GM19455 (cell line): ENCODE measurements at regions not wholly inside any gene's neighbourhood (a gene's known extent, or its start where the extent isn't known, plus 50 kb on each side); places are given as distances from the start of the nearest gene placed in this dataset.
"Not testable (repeated sequence)": the region's sequence is repeated elsewhere in the genome, so short reads cannot be mapped to it uniquely, and the experiment has no call there.

Source experiments
- ATAC-seq: cut with Tn5 transposase; IDR thresholded peaks from one replicate; pipeline ENCODE4 v1.9.1; 2021; ENCODE audit not compliant: unreplicated experiment

GRCh38 chr6:169101981-169102380 is 151.7 kb downstream of the THBS2 start:
- no peak for ATAC-seq

DNA sequence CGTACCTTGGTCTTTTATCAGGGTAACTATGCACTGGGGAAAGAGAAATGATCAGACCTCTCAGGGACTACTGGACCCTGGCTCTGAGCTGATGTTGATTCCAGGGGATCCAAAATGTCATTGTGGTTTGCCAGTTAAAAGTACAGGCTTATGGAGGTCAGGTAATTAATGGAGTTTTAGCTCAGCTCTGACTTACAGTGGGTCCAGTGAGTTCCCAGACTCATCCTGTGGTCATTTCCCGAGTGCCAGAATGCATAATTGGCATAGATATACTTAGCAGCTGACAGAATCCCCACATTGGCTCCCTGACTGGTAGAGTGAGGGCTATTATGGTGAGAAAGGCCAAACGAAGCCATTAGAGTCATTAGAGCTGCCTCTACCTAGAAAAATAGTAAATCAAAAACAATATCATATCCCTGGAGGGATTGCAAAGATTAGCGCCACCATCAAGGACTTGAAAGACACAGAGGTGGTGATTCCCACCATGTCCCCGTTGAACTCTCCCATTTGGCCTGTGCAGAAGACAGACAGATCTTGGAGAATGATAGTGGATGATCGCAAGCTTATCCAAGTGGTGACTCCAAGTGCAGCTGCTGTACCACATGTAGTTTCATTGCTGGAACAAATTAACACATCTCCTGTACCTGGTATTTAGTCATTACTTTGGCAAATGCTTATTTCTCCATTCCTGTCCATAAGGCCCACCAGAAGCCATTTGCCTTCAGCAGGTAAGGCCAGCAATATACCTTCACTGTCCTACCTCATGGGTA is 152.4 kb downstream of the THBS2 start:
- ATAC-seq = no peak

DNA sequence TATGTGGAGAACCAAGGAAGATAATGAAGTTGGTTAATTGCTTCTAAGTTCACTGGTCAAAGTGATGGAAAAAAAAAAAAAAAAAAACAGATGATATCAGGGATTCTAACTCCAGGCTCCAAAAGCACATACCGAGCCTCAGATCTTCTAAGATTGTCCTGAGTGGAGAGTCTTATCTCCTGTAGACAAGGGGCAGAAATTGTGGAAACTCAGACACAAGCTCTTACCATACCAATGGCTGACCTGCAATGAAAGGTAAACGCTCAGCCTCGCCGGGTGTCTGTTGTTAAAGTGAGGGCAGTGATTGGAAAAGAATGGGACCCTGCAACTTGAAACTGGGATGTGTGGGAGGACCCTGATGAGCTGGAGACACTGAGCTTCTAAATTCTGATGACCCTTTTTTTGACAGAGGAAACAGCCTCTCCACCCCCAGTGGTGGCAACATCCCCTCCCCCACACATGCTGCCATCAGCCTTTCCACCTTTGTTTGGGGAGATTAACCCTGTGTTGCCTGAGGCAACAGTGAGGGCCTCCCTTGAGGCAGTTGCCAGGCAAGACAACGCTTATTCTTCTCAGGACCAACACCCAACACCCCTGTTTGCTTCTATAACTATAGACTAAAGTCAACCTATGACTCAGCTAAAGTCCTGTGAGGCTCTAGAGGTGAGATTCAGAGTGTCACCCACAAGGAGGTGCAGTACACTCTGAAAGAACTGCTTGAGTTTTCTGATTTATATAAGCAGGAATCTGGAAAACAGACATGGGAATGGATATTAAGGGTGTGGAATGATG is 154.0 kb downstream of the THBS2 start:
- no peak for ATAC-seq

DNA sequence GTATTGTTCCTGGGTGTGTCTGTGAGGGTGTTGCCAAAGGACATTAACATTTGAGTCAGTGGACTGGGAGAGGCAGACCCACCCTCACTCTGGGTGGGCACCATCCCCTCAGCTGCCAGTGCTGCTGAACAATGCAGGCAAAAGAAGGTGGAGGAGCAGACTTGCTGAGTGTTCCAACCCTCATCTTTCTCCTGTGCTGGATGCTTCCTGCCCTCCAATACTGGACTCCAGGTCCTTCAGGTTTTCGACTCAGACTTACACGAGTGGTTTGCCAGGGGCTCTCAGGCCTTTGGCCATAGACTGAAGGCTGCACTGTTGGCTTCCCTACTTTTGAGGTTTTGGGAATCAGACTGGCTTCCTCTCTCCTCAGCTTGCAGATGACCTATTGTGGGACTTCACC is 155.0 kb downstream of the THBS2 start:
- ATAC-seq = not testable (repeated sequence)

DNA sequence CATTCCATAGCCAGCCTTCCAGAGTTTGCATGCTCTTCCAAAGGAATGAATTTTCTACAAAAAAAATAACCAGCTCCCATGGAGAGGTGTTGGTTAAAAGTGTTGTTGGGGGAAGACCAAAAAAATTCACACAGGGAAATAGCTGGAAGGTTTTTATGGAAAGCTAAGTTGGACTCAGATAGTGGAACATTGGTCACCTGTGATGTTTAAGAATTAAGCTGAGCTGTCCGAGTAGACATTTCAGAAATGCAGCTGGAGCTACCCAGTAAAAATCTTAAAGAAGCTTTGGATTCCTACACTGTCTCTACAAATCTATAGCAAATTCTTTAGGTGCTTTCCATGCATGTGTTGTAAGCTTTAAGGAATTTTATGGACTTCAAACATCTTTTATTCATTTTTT is 155.5 kb downstream of the THBS2 start:
- ATAC-seq = no peak

GRCh38 chr6:169097381-169097959 is 156.2 kb downstream of the THBS2 start:
- ATAC-seq = no peak

DNA sequence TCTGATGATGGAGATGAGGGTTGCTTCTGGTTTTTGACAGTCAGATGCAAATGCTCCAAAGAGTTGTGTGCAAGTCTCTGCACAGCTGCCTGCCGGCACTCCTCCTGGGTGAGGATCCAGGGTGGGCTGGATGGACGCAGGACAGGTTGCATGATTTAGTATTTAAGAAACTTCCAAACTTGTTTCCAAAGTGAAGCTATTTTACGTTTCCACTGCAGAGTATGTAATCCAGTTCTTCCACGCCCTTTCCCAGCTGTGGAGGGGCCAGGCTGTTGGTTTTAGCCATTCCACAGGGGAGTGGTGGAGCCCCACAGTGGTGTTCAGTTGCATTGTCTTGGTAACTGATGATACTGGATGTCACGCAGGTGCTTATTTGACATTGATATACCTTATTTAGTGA is 157.3 kb downstream of the THBS2 start:
- no peak for ATAC-seq

GRCh38 chr6:169095153-169095552 is 158.5 kb downstream of the THBS2 start:
- ATAC-seq = no peak

GRCh38 chr6:169094552-169094950 is 159.1 kb downstream of the THBS2 start:
- no peak for ATAC-seq

DNA sequence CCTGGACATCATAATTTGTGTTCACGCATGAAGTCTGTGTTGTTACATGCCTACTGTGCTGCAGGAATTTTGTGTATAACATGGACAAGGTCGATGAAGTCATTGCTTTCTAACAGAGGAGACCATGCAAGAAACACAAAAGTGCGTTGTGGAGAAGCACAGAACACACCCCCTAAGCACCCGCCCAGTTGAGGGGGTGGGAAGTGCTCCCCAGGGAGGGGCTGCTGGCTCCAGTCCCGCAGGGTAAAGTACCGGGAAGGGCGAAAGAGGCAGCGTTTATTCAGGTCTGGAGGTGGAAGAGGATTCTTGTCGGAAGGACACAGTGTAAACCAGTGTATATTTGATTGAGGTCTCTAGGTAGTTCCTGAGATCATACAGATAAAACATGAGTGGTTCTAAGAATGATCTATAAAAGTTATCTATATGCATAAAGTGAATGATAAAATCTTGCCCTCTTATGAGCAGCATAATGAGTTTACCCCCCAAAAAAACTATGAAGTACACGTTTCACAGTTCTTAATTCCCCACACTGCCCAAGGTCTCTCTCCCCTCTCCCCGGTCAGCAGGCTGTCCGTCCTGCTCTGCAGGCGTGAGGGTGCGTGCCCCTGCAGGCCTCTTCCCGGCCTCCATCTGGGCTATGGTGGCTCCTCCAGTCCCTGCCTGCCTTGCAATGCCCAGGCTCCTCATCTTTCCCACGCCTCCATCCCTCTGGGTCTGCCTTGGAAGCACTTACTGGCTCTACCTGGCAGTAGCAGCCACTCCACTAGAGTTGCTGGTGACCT is 159.7 kb downstream of the THBS2 start:
- no peak for ATAC-seq

DNA sequence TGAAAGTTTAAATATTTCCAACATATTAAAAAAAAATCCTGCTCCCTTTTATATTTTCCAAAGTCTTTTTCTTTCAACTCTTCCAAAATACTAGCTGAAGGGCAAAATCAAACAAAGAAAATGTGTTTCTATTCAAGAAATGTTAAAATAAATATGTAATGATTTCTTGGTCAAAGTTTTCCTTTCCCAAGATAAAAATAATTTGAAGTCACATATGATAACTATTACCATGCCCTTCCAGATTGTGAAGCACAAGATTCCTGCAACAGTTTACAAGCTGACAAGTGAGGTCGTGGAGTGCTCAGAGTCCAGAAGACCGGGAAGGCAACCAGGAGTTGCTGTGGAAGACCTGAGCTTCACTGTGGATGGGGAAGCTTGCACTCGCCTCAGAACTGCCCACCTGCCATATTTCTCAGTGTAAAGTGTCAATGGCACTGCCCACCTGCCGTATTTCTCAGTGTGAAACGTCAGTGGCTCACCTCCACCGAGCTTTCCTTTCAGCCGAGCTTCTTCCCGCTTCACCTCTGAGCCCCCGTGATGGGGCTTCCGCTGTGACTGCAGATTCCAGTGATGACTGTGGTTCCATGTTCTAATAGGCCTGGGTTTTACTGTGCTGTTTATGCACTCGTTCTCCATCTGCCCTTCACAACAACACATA is 160.5 kb downstream of the THBS2 start:
- no peak for ATAC-seq

GRCh38 chr6:169092375-169092774 is 161.3 kb downstream of the THBS2 start:
- no peak for ATAC-seq

DNA sequence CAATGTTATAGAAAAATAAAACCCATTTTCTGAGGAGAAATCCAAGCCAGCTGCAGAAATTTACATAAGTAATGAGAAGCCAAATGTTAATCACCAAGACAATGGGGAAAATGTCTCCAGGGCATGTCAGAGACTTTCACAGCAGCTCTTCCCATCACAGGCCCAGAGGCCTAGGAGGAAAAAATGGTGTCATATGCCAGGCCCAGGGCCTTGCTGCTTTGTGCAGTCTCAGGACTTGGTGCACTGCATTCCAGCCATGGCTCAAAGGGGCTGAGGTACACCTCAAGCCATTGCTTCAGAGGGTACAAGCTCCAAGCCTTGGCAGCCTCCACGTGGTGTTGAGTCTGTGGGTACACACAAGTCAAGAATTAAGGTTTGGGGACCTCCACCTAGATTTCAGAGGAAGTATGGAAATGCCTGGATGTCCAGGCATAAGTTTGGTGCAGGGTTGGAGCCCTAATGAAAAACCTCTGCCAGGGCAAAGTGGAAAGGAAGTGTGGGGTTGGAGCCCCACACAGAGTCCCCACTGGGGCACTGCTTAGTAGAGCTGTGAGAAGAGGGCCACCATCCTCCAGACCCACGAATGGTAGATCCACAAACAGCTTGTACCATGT is 163.0 kb downstream of the THBS2 start:
- not testable (repeated sequence) for ATAC-seq

DNA sequence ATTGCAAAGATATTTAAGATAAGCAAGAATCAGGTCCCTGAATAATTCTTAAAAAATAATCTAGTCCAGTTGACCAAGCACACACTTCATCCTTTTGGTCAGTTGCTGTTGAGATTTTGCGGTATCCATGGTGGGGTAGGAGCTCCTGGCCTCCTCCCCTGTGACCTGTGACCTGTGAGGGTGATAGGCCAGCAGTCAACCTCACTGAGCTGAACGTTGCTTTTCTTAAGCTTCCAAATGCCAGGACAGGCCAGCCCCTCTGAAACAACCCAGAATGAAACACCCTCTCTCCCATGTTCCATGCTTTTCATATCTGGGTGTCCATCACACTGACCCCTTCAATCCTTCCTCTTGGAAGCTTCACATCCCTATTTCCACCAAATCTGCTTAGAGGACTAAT is 164.9 kb downstream of the THBS2 start:
- no peak for ATAC-seq

DNA sequence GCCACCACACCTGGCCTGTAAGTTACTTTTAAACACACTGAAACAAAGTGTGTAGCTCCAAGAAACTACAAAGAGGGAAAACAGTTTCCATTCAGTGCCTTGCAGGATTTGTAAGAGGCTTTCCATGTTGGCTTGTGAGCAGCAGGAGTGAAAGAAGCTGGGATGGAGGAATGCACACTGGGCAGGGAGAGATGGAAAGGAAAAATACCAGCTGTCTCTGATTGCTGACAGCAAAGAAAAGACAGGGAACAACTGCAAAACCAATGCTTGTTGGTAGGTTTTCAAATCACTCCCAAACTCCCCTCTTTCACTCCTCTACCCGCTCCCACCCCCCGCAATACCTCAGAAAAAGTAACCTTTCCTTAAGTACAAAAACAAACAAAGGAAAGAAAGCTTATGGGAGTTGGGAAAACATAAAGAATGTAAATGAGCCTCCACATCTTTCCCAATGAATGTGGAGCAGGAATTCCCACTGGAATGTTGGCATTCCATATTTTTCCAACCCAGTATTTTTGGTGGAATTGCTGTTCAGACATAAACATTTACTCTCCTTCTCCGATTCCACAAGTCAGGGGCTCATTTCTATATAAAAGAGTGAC is 166.1 kb downstream of the THBS2 start:
- ATAC-seq = no peak

- not testable (repeated sequence) for ATAC-seq
These were observed 167.0 kb downstream of the THBS2 start for GRCh38 chr6:169086616-169087015.

- no peak for ATAC-seq
These were observed 167.6 kb downstream of the THBS2 start for GRCh38 chr6:169086020-169086419.

DNA sequence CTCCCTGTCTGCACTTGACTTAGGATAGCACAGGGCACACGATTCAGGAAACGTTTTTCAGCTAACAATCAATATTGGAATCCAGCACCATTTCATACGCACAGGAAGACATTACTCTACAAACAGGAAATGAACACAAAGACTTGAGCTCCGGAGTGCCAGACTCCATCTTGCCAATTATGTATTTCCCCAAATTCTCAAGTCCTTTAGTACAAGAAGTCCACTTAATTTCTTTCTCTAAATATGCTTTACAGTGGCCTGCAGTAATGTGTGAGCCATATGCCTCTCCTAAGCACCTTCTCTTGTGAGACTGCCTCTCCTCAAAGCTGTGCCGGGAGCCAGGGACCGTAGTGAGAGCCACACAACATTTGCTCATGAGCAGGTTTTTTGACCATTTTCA is 168.2 kb downstream of the THBS2 start:
- no peak for ATAC-seq

DNA sequence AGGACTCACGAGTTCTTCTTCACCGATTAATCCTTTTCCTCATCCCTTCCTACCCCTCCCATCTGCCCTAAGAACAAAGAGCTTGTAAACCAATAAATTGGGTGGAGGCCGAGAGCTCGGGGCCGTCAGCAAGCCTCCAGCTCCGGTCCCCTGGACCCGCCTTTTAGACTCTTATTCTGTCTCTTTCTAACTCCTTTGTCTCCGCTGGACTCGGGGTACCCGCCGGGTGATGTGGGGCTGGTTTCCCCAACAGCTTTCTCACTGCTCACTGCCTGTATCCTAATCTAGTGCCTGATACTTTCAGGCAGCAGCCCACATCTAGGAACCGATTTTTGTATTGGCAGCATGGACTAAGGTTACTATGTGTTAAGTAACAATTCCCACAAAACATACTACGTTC is 169.1 kb downstream of the THBS2 start:
- not testable (repeated sequence) for ATAC-seq

- ATAC-seq = no peak
These were observed 169.6 kb downstream of the THBS2 start for GRCh38 chr6:169084067-169084466.
